Tongue (tissue), 1 donor: ENCODE measurements at regions not wholly inside any gene's neighbourhood (a gene's known extent, or its start where the extent isn't known, plus 50 kb on each side); places are given as distances from the start of the nearest gene placed in this dataset.
"Not testable (repeated sequence)": the region's sequence is repeated elsewhere in the genome, so short reads cannot be mapped to it uniquely, and the experiment has no call there.

ENCODE experiments used
- DNase-seq: peaks from one replicate; pipeline ENCODE4 v3.0.0-alpha.2; 2015

DNA sequence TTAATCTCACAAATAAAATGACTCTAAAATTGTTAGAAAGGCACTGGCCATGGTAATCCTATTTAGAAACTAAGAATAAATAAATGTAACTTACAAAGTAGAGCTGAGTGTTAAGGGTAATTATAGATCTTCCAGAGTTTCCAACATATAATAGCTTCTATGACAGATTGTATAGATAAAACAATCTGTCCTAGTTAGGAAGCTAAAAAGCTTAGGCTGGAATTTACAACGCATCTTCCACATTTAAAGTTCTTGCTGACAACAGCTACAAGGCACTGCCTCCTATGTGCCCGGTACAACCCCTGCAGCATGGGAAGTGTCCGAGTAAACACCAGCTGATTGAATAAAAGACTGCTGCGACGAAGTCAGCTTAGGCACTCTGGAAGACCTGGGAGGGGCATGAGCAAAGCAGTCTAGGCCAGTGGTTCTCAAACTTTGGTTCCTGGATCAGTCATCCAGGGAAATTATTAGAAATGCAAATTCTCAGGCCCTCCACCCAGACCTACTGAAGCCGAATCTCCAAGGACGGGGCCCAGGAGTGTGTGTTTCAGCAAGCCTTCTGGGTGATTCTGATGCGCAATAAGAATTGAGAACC, 635.6 kb upstream of the TBX3 start:
- no peak for DNase-seq

DNA sequence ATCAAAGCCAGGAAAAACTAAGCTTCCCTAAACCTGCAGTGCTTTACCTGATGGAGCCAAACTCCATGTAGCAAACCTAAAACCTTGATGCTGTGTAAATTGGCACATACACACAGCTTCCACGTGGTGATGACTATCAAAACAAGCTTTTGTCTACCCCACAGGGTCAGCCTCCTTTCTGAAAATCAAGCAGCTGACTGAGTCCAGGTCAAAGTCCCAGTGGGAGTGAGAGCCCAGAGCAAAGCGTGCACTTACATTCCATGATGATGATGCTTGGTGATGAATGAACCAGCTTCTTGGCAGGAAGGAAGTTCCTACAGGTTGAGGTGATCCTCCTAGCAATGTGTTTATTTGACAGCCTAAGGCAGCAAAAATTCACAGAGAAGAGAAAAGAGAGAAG, 630.0 kb upstream of the TBX3 start:
- no peak for DNase-seq

DNA sequence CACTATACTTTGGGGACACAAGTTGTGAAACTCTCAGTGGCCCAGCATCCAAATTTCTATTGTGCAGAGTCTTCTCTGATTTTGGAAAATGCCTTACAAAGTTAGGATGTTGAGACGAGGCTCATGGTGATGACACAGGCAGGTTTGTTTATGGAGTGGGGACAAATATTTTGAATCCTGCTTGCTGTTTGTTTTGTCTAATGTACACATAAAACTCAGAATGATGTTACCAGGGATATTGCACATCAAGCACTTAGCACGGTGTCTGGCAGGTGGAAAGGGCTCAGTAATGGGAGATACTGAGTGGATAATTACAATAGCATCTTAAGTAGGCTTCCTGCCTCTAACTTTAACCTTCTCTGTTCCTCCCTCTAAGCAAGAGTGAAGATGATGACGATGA, 628.9 kb upstream of the TBX3 start:
- DNase-seq: no peak

DNA sequence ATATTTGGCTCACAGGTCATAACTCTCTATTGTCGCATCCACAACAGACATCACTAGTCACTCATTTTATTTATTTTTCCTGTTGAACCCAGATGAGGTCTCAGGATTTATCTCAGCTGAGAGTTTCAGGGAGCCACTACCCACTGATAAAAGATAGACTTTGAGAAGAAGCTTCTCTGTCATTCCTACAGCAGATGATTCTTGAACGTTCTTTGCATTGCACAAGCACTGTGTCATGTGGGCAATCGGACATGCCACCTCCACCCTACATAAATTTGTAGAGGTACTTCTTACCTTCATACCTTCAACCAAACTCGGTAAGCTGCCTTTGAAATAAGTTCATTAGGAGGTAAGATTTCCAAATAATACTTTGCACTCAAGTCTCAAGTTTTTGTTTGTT, 627.9 kb upstream of the TBX3 start:
- no peak for DNase-seq

DNA sequence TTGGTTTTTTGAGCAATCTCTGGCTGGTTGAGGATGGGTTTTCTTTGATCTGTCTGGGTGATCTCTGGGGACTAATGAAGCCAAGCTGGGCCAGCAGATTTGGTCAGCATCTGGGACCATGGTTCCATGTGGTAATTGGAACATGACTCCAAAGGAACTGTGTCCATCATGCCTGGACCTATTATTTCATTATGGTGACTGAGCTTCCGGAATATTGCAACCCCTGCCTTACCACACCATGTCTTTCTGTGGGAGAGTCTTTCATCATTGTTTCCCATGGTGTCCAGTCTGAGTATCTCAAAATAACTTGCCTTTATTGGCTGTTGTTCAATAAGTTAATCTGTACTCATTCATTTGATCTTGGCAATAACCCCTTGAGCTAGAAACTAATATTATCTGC, 624.9 kb upstream of the TBX3 start:
- DNase-seq: no peak

DNA sequence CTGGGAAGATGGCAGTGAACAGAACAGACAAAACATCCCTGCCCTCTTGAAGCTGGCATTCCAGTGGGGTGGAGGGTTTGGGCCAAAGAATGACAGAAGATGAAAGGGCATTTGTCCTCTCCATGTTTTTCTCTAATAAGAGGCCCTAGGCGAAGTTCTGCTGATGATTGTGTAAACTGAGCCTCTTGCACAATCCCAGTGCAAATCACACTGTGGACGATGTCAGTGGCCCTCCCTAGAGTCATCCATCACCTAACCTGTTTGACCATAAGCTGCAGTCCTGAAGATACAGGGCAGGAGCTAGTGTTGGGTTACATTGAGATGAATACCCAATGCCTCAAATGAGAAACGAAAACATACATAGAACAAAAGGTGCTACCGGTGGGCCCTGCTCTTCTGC, 622.4 kb upstream of the TBX3 start:
- no peak for DNase-seq

DNA sequence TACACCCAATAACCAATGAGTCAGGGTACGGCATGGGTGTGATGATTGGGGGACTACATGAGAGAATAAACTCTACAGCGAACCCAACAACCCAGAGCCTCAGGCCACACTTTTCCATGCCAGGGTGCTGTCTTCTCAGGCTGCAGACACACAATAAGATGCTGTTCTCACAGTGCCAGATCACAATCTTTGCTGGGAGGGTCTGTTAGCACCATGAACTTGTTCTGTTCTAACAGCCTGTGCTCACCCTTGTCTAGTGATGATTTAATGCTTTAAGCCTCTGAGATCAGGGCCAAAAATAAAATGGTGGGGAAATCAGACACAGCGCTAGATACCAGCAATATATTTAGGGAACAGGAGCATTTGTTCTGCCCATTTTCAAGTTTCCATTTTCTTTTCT, 621.9 kb upstream of the TBX3 start:
- DNase-seq: no peak

DNA sequence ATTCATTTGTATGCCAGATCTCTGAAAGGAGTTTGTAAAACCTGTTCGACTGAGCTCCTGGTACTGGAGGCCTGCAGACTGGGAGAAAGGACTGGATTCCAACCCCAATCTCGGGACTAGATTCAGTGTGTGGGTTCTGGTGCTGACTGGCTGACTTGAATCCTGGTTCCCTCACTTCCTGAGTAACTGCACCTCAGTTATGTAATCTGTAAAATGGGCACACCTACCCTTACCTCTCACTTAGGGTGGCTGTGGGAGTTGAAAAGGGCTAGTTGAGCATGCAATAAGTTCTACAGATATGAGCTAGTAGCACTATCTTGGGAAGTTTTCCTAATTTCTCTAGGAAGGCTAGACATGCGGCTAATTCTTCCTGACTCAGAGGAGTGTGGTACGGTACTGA, 621.3 kb upstream of the TBX3 start:
- no peak for DNase-seq

DNA sequence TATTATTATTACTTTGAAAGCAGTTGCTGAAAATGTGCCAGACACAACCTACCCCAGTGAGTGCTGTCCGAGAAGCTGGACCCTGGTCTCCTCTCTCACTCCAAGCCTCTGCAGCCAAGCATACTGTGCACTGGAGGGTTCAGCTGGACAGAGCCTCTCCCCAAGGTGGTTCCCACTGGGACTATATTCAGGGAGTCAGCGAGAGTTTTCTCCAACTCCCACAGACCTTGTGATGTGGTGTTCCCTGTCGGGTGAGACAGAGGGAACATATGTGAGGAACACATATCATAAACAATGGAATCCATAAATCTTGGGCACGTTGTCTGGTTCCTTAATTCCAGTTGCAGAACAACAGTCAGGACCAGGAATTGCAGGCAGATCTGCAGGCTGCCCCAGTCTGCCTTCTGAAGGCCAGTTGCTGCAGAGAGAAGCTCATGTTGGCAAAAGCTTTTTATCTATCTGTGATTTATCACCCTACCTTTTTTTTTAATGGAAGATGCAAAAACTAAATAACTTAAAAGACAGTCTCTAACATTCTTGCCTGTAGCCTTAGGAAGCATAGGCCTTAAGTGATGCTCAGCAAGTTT, 619.8 kb upstream of the TBX3 start:
- DNase-seq: no peak

DNA sequence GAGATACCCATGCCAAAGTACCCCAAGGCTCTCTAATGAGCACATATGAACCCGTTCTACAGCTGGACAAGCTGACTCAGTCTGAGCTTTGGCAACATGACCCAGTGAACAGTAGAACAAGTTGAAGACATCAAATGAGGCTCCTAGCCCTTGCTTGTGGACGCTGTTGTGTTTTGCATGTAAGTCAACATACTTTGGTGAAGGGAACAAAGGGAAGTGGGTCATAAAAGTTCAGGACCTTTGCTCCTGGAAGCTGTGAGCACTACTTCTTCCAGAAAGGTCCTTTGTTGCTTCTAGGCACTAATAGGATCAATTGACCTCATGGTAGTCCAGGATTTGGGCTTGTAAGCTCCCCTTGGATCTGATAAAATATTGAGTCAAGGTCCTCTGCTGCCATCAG, 613.5 kb upstream of the TBX3 start:
- DNase-seq: no peak

DNA sequence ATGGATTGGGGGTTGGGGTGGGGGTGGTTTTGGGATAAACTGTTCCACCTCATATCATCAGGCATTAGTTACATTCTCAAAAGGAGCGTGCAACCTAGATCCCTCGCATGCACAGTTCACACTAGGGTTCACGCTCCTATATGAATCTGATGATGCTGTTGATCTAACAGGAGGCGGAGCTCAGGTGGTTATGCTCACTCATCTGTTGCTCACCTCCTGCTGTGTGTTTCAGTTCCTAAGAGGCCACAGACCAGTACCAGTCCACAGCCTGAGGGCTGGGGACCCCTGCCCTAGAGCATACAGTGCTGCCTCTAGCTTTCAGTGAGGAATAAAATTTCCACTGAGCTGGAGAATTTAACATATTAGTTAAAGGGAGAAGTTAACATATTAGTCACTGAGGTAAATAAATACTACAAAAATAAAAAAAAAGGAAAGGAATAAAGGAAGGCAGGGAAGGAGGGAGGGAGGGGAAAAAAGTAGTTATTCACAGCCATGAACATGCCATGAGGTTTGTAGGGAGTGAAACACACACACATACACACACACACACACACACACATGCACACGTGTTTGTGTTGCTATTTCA, 612.7 kb upstream of the TBX3 start:
- no peak for DNase-seq

DNA sequence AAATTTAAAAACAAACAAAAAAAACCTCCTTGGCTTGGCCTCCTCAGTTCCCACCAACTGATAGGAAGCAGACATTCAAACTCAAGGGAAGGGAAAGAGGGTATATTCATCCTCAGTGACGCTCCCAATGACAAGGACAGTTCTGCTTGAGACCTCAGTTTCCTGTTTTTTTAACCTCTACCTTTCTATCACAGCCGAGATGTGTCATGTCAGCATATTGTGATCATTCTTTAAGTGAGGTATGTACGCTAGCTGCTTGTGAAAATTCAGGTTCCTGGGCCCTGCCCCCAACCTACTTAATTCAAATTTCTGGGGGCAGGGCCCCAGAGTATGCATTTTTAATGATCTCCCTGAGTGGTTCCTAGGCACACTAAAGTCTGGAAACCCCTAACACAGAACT, 611.9 kb upstream of the TBX3 start:
- DNase-seq: no peak

DNA sequence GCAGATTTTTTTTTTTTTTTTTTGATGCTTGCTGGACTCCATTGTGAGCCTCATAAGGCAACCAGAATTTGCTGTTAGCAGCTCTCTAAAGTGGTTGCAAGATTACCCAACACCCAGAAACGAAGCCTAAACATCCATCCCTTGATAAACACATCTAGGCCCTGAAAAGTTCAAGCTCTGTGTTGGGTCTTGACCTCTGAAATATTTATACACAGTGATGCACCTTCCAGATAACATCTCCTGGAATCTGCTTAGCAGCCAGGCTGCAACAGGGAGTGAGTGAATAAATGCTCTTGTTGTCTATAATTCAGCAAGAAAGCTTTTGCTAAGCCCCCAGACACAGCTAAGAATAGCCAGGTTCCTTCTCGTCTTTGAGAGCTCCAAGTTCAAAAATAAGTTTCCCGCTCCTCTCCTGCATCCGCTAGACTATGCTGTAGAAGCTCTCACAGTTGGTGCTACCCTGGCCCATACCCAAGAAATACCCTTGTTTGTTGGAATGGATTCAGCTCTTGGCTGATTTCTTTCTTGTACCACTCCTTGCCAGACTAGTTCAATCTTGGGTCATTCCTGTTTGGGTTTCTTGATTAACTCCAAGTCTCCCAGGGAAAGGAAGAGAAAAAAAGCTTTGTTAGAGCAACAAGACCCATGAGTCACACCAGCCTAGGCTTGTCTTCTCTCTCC, 610.6 kb upstream of the TBX3 start:
- DNase-seq: peak; percentile 82

DNA sequence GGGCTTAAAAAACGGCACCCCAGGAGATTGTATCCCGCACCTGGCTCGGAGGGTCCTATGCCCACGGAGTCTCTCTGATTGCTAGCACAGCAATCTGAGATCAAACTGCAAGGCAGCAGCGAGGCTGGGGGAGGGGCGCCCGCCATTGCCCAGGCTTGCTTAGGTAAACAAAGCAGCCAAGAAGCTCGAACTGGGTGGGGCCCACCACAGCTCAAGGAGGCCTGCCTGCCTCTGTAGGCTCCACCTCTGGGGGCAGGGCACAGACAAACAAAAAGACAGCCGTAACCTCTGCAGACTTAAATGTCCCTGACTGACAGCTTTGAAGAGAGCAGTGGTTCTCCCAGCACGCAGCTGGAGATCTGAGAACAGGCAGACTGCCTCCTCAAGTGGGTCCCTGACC, 601.5 kb upstream of the TBX3 start:
- DNase-seq: not testable (repeated sequence)

DNA sequence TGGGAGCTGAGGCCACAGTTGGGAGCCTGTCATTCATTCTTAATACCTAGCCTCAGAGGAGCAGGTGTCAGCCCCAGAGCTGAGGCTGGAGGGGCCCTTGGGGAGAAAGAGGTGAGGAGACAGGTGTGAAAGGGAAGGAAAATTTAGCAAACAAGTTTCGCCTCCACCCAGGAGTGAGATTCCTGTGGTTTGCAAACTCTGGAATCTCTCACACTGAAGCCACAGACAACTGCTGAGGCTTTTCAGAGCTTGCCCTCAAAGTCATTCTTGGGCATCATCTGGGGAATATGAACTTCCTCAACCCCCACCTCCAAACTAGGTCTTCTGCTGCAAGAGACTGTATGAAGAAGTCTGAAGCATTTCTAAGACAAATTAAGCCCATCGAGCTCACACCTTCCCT, 589.5 kb upstream of the TBX3 start:
- no peak for DNase-seq

DNA sequence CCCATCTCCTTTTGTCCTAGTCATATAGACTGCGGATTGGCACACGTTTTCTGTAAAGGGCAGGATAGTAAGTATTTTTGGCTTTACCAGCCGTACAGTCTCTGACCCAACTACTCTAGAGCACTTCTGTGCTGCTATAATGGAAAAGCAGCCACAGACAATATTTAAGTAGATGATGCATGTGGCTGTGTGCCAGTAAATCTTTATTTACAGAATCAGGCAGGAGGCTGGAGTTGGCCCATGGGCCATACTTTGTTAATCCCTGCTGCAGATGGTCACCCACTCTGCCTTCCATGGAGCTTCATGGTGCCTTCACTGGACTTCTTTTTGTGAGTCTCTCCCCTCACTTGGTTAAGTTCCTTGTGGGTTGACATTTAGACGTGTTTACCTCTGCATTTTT, 584.5 kb upstream of the TBX3 start:
- DNase-seq: peak; percentile 24

DNA sequence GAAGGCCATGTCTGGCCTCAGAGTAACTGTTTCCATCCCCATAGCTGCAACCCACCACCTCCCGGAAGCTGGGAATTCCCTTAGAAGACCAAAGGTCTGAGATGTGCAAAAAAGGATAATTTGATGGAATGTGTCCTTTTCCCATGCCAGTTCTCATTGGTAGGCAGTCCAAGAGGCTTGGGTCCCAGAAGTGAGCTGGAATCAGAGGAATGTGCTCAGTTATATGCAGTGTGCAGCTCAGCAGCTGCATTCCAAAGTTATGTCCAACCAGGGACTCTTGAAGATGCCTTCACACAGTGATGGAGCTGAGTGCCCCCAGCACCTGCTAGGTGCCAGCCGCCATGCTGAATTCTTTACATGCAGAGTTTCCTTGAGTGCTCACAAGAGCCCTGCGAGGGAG, 583.9 kb upstream of the TBX3 start:
- no peak for DNase-seq

DNA sequence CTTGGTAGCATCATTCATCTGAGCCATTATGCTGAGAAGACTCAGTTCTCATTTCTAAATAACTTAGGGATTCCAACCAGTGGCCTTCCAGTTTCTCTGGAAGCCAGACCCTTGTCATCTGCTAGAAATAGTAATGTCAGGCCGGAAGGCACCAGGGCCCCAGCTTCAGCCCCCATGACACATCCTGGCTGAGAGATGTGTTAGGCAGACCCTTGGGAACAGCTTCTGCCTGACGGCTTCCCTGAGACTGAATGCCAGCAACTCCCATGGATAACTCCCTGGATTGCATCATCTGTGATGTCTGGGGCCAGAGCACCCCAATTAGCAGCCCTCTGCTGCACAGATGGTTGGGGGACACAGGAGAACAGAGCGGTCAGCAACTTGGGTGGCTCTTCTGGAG, 583.5 kb upstream of the TBX3 start:
- no peak for DNase-seq

DNA sequence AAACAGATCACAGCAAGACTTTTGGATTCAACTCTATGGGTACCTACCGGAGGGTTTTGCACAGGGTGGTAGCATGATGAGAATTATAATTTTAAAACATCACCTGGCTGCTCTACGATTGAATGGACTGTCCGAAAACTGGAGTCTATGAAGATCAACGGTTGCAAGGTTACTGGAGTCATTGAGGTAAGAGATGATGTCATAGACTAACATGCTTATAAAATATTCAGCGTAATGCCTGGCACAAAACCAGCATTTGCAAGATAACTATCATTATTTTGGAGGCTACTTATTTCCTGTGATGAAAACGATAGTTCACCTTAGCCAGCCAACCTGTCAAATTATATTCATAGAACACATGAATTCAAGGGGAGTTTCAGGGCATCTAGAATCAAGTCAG, 580.6 kb upstream of the TBX3 start:
- no peak for DNase-seq

DNA sequence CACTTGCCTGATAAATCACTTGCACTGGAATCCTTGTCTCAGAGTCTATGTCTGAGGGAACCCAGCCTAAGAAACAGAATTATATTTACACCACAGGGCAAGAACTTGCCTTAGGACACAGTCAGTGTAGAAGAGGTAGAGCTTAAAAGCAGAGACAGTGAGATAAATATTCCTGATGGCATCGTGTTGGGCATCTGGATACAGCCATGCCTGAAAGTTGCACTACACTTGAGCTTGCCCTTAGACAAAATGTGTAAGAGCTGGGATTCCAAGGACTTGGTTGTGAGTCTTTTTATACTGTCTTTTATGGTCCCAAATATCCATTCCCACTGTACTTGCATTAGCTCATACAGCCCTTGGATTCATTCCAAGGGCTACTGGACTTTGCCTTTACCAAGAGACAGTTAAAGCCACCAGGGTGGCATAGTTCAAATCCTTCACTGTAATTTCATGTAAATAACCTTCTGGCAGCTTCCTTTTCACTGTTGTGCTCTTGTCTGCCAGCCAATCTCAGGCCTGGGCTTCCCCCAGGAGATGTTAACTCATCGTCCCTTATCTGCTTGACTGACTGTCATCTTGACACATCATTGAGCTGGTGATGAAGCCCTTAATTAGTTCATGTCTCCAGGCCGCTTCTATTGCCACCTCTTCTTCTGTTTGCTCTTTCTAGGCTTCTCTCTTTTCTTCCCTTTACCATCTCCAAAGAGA, 577.9 kb upstream of the TBX3 start:
- no peak for DNase-seq

DNA sequence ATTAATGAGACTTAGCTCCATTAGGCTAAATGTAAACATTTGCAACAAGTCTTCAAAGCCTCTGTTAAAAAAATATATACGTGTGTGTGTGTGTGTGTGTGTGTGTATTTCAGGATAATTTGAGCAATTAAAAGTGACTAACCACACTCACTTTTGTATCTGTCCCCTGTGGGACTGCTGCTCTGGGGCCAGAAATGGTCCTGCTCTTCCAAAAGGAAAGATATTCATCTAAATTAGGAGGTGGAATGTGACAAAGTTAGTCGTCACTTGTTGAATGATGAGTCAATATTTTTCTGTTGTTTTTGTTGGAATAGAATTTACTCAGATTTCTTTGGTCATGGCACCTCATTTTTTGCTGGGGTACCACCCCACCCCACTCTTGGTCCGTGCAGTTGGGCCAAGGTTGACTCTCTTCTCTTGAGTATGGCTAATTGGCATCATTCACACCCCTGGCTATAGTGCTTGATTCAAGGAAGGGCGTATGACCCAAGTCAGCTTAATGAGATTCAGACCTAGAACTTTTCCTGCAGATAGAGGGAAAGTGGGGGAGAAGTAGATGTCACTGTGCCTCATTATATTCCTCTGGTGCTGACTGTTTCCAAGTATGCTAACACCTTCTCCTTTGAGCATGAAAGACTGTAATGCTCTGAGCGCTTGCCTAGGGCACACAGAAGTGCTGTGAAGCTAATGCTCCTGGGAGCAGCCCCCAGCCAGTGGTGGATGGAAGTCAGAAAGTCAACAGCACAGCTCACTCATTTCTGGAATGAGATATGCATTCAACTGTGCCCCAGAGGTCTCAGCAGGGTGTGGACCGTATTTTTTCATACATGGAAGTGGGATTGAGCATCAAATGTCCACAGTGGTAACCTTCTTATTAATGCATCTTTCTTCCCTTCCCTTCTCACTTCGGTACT, 577.0 kb upstream of the TBX3 start:
- DNase-seq: no peak
